VCaP (cell line): ENCODE measurements at regions not wholly inside any gene's neighbourhood (a gene's known extent, or its start where the extent isn't known, plus 50 kb on each side); places are given as distances from the start of the nearest gene placed in this dataset.

ENCODE experiments used
- H3K27ac ChIP-seq: fragments of 450-650 bp; 2 replicates; pipeline ENCODE4 v1.5.1; 2017
- CTCF ChIP-seq: fragments of 450-650 bp; conservative IDR thresholded peaks from 2 replicates; pipeline ENCODE4 v1.5.1; 2017; ENCODE audit warnings: mild to moderate bottlenecking, moderate library complexity

GRCh38 chr4:30783751-30784150, 63.6 kb downstream of the PCDH7 start:
- H3K27ac ChIP-seq: no peak overlapping the region
- TF ChIP-seq CTCF: no peak

GRCh38 chr4:30789219-30789671, 69.1 kb downstream of the PCDH7 start:
- H3K27ac ChIP-seq: no peak overlapping the region
- no peak for TF ChIP-seq CTCF

- no peak for TF ChIP-seq CTCF
- H3K27ac ChIP-seq: no peak overlapping the region
Observed at GRCh38 chr4:30790123-30790522, 70.0 kb downstream of the PCDH7 start.

GRCh38 chr4:30790998-30791397, 70.8 kb downstream of the PCDH7 start:
- TF ChIP-seq CTCF: no peak
- no peak overlapping the region for H3K27ac ChIP-seq

GRCh38 chr4:30792601-30793000, 72.4 kb downstream of the PCDH7 start:
- TF ChIP-seq CTCF: no peak
- H3K27ac ChIP-seq: no peak overlapping the region

GRCh38 chr4:30801876-30802275, 81.7 kb downstream of the PCDH7 start:
- no peak overlapping the region for H3K27ac ChIP-seq
- no peak for TF ChIP-seq CTCF

GRCh38 chr4:30802622-30803323, 82.6 kb downstream of the PCDH7 start:
- no peak for TF ChIP-seq CTCF
- no peak overlapping the region for H3K27ac ChIP-seq
